T-helper 1 cell (primary cell): ENCODE measurements at regions not wholly inside any gene's neighbourhood (a gene's known extent, or its start where the extent isn't known, plus 50 kb on each side); places are given as distances from the start of the nearest gene placed in this dataset.
"Not testable (repeated sequence)": the region's sequence is repeated elsewhere in the genome, so short reads cannot be mapped to it uniquely, and the experiment has no call there.

Experiments
- DNase-seq, 5 donors: peaks; one replicate each; pipeline ENCODE4 v3.0.0-alpha.2; 2012 to 2020

GRCh38 chr5:165360784-165361542, 1855.5 kb downstream of the MAT2B start:
- no peak for DNase-seq

DNA sequence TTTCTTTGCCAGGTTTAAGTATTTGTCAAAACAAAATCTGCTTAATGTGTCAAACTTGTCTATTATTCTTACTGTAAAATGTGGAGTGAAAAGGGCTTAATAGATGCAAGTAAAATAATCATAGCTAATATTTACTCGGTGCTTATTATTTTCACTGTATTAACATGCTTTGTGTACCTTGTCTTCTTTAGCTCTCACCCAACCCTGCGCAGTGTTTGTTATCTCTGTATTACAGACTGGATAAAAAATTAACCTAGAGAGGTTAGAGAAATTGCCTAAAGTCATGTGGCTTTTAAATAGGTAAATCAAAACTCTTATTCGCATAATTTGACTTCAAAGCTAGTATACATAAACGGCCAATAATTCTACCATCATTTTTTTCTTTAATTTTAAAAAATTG, 1864.8 kb downstream of the MAT2B start:
- DNase-seq = no peak

DNA sequence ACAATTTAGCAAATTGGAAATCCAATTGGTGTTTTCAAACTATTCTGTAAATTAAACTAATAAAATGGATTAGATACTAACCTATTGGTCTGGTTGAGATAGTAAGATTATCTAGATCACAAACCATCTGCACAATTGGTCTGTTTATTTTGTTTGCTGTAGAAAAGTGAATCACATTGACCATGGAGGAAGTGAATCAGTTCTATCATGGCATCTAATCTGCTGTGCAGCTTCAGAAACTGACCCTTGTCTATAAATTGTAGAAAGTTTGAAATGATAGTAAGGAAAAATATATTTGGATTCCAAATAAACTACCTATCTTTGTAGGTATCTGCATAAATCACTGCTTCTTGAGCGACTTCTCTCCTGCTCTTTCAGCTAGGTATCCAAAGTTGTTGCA, 1865.4 kb downstream of the MAT2B start:
- DNase-seq = no peak

DNA sequence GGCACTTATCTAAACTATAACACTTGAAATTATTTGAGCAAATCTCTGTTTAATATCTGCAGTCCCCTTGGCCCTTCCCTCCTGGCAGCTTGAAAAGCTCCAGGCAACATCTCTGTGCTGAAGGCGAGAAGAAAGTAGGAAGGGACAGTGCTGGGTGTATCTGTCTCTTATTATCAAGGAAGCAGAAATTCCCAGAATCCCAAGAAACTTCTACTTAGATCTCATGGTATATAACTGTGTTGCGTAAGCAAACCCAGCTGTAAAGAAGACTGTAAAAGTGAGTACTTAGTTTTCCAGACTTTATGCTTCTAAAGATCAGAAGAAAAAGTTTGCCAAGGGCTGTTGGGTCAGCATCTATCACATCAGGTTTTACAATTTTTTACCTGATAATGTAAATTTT, 1869.8 kb downstream of the MAT2B start:
- DNase-seq = no peak

DNA sequence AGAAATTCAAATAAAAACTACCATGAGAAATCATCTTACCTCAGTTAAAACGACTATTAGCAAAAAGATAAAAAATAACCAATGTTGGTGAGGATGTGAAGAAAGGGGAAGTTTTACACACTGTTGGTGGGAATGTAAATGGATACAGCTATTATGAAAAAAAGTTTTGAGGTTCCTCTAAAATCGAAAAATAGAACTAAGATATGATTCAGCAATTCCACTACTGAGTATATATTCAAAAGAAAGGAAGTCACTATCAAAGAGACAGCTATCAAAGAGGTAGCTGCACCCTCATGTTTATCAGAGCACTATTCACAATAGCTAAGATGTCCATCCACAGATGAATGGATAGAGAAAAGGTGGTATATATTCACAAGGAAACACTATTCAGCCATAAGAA, 1888.4 kb downstream of the MAT2B start:
- DNase-seq = no peak

GRCh38 chr5:165397516-165397915, 1892.1 kb downstream of the MAT2B start:
- DNase-seq = no peak

DNA sequence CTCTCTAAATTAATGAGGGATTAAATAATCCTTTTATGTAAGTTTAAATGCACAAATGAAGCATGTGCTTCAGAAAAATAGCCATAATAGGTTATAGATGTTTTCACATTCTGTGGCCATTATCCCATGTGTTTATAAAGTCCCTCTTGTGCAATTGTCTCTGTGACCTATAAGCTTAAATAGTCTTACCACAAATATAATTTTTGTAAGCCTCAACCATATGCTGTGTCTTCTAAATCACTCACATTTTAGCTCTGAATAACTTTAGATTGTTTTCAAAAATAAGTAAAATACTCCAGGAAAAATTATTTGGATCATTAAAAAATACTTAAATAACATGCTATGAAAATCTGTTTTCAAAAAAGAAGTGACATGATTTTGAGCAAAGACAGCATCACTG, 1894.7 kb downstream of the MAT2B start:
- no peak for DNase-seq

DNA sequence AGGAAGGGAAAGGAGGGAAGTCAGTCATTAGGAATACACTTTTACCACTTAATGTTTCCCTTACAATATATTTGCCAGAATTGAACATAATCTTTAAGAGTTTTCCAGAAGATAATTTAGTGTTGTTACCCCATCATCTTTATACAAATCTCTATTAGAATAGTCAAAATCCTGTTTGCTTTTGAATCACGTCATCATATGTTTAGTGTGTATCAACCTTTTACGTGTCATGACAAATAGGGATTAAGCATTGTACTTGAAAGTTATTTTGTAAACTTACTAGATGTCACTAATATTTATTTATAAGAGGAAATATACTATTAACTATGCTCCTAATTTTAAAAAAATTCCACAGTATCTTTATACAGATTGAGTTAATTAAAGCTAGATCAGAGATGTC, 1899.5 kb downstream of the MAT2B start:
- no peak for DNase-seq

DNA sequence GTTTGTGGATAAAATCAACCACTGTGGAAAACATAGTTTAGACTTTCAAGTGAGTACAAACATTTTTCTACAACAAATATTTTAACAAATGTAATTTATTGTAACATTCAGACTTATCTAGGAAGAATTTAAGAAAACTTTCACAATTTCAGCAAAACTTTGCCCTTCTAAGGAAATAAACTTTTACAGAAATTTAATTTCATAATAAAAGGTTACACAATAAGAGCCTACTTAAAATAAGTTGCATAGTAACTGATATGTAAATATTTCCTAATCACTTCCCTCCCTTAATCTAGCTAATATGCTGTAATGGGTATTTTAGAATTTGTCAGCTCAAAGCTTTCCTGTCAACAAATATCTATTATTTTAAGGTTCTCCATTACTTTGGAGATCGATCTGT, 1899.9 kb downstream of the MAT2B start:
- no peak for DNase-seq

GRCh38 chr5:165407352-165407751, 1901.9 kb downstream of the MAT2B start:
- DNase-seq = no peak

- no peak for DNase-seq
Observed at GRCh38 chr5:165410476-165410875, 1905.1 kb downstream of the MAT2B start.

DNA sequence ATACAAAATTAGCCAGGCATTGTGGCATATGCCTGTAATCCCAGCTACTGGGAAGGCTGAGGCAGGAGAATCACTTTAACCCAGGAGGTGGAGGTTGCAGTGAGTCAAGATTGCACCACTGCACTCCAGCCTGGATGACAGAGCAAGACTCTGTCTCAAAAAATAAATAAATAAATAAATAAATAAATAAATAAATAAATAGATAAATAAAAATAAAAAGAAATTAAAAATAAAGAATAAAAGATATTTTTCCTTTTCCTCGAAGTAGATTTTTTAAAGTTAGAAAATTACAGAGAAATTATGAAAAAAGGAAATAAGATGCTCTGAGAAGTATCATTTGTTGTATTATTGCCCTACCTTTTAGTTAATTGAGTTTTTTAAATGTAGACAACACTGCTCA, 1906.1 kb downstream of the MAT2B start:
- DNase-seq = not testable (repeated sequence)

GRCh38 chr5:165420493-165420892, 1915.1 kb downstream of the MAT2B start:
- DNase-seq = no peak

DNA sequence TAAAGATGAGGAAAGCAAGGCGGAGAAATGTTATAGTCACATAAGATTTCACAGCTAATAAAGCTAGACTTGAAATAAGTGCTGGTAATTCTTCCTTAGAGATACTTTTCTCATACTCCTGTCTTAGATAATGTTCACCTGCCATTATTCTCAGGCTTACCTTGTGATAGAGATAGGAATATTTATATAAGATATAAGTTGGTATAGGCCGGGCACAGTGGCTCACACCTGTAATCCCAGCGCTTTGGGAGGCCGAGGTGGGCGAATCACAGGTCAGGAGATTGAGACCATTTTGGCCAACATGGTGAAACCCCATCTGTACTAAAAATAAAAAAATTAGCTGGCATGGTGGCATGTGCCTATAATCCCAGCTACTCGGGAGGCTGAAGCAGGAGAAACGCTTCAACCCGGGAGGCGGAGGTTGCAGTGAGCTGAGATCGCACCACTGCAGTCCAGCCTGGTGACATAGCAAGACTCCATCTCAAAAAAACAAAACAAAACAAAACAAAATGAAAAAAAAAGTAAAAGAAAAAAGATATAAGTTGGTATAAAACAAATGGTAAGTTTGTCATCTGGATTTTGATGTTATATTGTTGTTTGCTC, 1918.4 kb downstream of the MAT2B start:
- DNase-seq = no peak

DNA sequence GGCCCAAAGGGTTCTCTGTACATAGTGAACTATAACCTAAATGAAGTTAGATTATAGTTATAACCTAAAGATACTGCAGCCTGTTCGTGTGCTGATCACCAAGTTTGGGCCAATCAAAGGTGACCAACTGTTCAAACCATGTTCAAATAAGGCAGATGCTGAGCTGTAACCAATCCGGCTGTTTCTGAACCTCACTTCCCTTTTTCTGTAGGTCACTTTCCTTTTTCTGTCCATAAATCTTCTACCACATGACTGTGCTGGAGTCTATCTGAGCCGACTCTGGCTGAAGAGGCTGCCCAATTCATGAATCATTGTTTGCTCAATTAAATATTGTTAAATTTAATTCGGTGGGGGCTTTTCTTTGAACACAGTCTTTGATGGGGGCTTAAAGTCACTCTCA, 1920.2 kb downstream of the MAT2B start:
- DNase-seq = no peak

- no peak for DNase-seq
Observed at GRCh38 chr5:165448753-165449152, 1943.3 kb downstream of the MAT2B start.

DNA sequence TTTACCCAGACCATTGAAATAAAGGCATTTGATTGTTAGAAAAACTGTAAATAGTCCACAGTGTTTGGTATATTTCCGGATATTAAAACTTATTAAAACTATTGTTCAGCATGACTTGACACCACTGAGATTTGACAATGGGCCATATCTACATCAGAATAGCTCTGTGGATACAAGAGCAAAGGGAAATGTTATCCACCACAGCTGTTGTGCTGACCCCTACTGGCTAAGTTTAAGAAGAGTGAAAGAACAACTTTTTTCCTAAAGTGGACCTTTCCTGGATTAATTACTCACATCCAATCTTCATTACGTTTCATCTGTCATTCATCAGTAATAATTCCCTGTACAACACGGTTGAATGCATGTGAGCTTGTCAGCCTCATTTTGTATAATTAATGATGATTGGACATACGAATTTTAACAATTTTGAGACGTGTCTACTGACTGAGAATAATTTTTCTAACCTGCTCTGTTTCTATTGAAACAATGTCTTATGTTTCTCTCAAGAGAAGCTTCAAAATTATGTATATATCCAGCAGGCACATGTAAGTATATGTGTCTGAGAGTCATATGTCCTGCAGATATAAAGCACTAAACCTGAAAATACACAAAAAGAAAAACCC, 1952.6 kb downstream of the MAT2B start:
- no peak for DNase-seq

DNA sequence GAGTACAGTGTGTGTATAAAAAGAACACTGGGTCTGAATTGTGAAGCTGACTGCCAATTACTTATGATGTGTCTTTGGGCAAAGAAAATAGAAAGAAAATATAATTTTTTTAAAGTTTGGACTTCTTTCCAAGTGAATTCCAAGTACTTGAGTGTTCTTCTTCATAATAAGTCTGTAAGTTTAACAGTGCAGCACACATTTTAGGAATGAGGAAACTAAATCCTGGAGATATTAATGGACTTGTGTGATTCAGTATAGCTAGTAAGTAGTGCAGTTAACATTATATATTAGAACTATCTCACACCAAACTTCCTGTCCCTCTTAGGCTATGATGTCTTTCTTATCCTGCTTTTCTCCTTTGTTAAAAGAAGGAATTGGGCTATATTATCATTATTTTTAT, 1953.8 kb downstream of the MAT2B start:
- no peak for DNase-seq

DNA sequence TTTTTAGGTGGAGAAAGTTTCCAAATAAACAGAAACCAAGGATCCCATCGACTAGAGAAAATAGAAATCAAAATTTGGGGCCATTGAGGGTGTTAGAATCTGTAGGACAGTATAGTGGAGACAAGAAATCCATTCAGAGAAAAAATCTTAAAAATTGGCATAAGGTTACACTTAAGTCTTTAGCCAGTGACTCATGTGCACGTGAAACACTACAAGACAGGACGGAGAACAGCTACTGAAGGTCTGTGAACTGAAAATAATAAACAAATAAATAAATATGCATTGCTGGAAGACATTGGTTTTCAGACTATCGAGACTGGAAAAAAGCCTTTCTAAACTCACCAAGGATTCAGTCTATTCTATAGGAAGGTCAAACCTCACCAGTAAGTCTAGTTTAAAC, 1955.5 kb downstream of the MAT2B start:
- DNase-seq = no peak

DNA sequence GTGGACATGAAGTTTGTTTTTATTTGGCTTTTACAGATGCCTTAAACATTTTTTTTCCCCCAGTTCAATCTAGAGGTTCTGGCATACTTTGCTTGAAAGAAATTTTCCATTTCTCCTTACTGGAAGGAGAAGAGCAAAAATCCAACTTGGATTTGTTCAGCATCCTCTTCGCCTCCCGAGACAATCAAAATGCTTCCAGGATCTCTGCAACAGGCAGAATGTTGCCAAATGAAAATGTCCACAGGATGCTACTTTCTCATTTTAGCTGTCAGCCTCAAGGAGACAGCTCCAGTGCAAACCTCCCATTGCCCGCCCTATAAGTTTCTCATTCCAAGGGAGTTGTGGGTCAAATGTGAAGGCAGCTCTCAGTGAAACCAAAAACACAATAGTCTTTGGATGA, 1972.1 kb downstream of the MAT2B start:
- no peak for DNase-seq

DNA sequence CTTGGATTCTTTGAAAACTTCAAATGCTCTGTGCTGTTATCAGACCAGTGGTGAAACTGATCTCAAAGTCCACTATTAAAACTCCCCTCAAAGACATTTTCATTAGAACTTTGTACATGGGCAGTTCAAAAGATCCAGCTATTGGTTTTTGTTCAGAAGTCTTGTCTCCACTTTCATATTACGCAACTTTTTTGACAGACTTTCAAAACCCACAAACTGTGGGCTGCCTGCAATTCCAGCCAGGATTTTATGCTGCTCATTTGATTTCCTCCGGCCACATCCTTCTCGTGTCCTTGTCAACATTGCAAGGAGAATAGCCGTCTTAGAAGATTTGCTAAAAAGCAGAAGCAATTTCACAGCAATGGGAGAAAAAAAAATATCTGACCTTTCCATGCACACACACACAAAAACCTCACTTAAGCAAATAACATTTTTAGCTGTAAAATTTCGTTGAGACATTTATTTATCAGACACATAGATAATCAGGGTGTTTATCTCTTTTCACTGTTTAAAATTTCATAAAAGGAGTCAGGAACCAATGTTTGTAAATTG, 1990.5 kb downstream of the MAT2B start:
- no peak for DNase-seq

DNA sequence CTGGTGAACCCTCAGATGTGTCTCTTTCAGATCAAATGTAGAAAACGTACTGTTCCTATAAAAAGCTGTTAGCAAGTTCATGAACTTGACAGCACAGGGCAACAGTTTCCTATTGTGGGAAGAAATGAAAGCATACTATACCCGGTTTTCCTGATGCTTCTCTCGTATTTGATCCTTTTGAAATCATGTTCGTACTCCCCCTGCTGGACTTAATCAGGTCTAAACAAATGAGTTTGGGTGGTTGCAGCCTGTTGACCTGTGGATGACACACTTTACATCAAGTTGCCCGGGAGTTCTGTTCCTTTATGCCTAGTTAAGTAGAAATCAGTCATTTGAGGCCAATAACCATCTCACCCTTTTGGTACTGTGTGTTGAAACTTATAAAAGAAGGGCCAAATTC, 1992.3 kb downstream of the MAT2B start:
- no peak for DNase-seq

GRCh38 chr5:165502893-165503691, 1997.7 kb downstream of the MAT2B start:
- DNase-seq = no peak
